Left lobe of liver (tissue), 2 donors: ENCODE measurements at regions not wholly inside any gene's neighbourhood (a gene's known extent, or its start where the extent isn't known, plus 50 kb on each side); places are given as distances from the start of the nearest gene placed in this dataset.
"Not testable (repeated sequence)": the region's sequence is repeated elsewhere in the genome, so short reads cannot be mapped to it uniquely, and the experiment has no call there.

Experiments
- ATAC-seq: fragments of 200-7000 bp; cut with Tn5 transposase; one replicate; pipeline ENCODE4 v1.9.1; 2020; ENCODE audit warnings: mild to moderate bottlenecking, moderate library complexity
- DNase-seq: peaks from one replicate; pipeline ENCODE4 v3.0.0-alpha.2; 2020; ENCODE audit warnings: low spot score
- donor health status: DM: no; HTN: no; CAD: no; lungs with moderate emphysema.
- donor health status: DM: no; HTN: yes; CAD: no.

- no peak for ATAC-seq
- no peak for DNase-seq
Measured at GRCh38 chr3:147333098-147333497, 73.2 kb downstream of the ZIC4 start.

- ATAC-seq: no peak
- DNase-seq: no peak
Measured at GRCh38 chr3:147328711-147329110, 77.6 kb downstream of the ZIC4 start.

GRCh38 chr3:147324356-147324755, 82.0 kb downstream of the ZIC4 start:
- ATAC-seq (no peak), DNase-seq (no peak)

GRCh38 chr3:147318900-147319299, 87.4 kb downstream of the ZIC4 start:
- DNase-seq (no peak), ATAC-seq (no peak)

- ATAC-seq, DNase-seq: not testable (repeated sequence)
Measured at GRCh38 chr3:147317080-147317479, 89.3 kb downstream of the ZIC4 start.

- ATAC-seq (no peak), DNase-seq (no peak)
Measured at GRCh38 chr3:147313513-147313912, 92.8 kb downstream of the ZIC4 start.

GRCh38 chr3:147312786-147313280, 93.5 kb downstream of the ZIC4 start:
- DNase-seq (no peak), ATAC-seq (no peak)

- no peak for ATAC-seq
- DNase-seq: no peak
Measured at GRCh38 chr3:147311716-147312115, 94.6 kb downstream of the ZIC4 start.

- ATAC-seq: no peak
- DNase-seq: no peak
Measured at GRCh38 chr3:147305533-147306250, 100.7 kb downstream of the ZIC4 start.

- DNase-seq (no peak), ATAC-seq (no peak)
Measured at GRCh38 chr3:147304756-147305155, 101.6 kb downstream of the ZIC4 start.

GRCh38 chr3:147301781-147302180, 104.6 kb downstream of the ZIC4 start:
- DNase-seq (no peak), ATAC-seq (no peak)

- DNase-seq (no peak), ATAC-seq (no peak)
Measured at GRCh38 chr3:147299656-147300055, 106.7 kb downstream of the ZIC4 start.

- DNase-seq: no peak
- ATAC-seq: no peak
Measured at GRCh38 chr3:147298511-147298982, 107.8 kb downstream of the ZIC4 start.

- DNase-seq (no peak), ATAC-seq (no peak)
Measured at GRCh38 chr3:147297761-147298350, 108.5 kb downstream of the ZIC4 start.

GRCh38 chr3:147287370-147287769, 119.0 kb downstream of the ZIC4 start:
- DNase-seq: not testable (repeated sequence)

GRCh38 chr3:147269907-147270306, 136.4 kb downstream of the ZIC4 start:
- DNase-seq: no peak
- no peak for ATAC-seq

More at GRCh38 chr3:147287370-147287769, 119.0 kb downstream of the ZIC4 start:
- not testable (repeated sequence) for ATAC-seq

GRCh38 chr3:147267434-147267833, 138.9 kb downstream of the ZIC4 start:
- ATAC-seq: no peak

GRCh38 chr3:147257944-147258343, 148.4 kb downstream of the ZIC4 start:
- DNase-seq (no peak), ATAC-seq (no peak)

More at GRCh38 chr3:147267434-147267833, 138.9 kb downstream of the ZIC4 start:
- DNase-seq: no peak

GRCh38 chr3:147256739-147257138, 149.6 kb downstream of the ZIC4 start:
- no peak for ATAC-seq
- no peak for DNase-seq

GRCh38 chr3:147246906-147247305, 159.4 kb downstream of the ZIC4 start:
- ATAC-seq: no peak
- DNase-seq: no peak

GRCh38 chr3:147245638-147246037, 160.7 kb downstream of the ZIC4 start:
- not testable (repeated sequence) for ATAC-seq, DNase-seq

GRCh38 chr3:147245022-147245421, 161.3 kb downstream of the ZIC4 start:
- ATAC-seq, DNase-seq: not testable (repeated sequence)
